KMS-11 (cell line): ENCODE measurements at regions not wholly inside any gene's neighbourhood (a gene's known extent, or its start where the extent isn't known, plus 50 kb on each side); places are given as distances from the start of the nearest gene placed in this dataset.

Experiments
- H2AFZ ChIP-seq: fragments of 200-600 bp; sonication (generic); 2 replicates; pipeline ENCODE4 v1.6.1; 2016; ENCODE audit warnings: antibody characterized with exemption, mixed run types, low read depth
- H3K27ac ChIP-seq: fragments of 200-600 bp; sonication (generic); 2 replicates; pipeline ENCODE4 v1.6.1; 2016; ENCODE audit warnings: mild to moderate bottlenecking, mixed run types
- H3K27me3 ChIP-seq: fragments of 200-600 bp; sonication (generic); 2 replicates; pipeline ENCODE4 v1.6.1; 2017; ENCODE audit warnings: mild to moderate bottlenecking, low read depth, mixed run types, moderate library complexity; ENCODE audit not compliant: insufficient read depth
- H3K36me3 ChIP-seq: fragments of 200-600 bp; sonication (generic); 2 replicates; pipeline ENCODE4 v1.6.1; 2017; ENCODE audit warnings: mild to moderate bottlenecking, mixed run types; ENCODE audit not compliant: insufficient read depth
- H3K4me1 ChIP-seq: fragments of 200-600 bp; sonication (generic); 2 replicates; pipeline ENCODE4 v1.6.1; 2016; ENCODE audit warnings: mild to moderate bottlenecking, low read depth, mixed run types; ENCODE audit not compliant: poor library complexity, severe bottlenecking
- H3K4me2 ChIP-seq: fragments of 200-600 bp; sonication (generic); 2 replicates; pipeline ENCODE4 v1.7.0; 2016; ENCODE audit warnings: mild to moderate bottlenecking, mixed run types
- H3K4me3 ChIP-seq: fragments of 200-600 bp; sonication (generic); IDR thresholded peaks from 2 replicates; pipeline ENCODE4 v1.6.1; 2017; ENCODE audit warnings: low read depth, low read length, mixed read lengths; ENCODE audit not compliant: insufficient read depth
- H3K79me2 ChIP-seq: fragments of 200-600 bp; sonication (generic); 2 replicates; pipeline ENCODE4 v1.6.1; 2016; ENCODE audit warnings: low read depth, mixed run types; ENCODE audit not compliant: insufficient read depth
- H3K9ac ChIP-seq: fragments of 200-600 bp; sonication (generic); 2 replicates; pipeline ENCODE4 v1.6.1; 2016; ENCODE audit warnings: mild to moderate bottlenecking, mixed run types
- H4K20me1 ChIP-seq: fragments of 200-600 bp; sonication (generic); 2 replicates; pipeline ENCODE4 v1.6.1; 2016; ENCODE audit warnings: mild to moderate bottlenecking, mixed run types; ENCODE audit not compliant: insufficient read depth
- TF ChIP-seq, protein P1 (sequence below): fragments of 200-600 bp; sonication (generic); conservative IDR thresholded peaks from 2 replicates; pipeline ENCODE4 v1.6.1; 2017; ENCODE audit warnings: low read depth, mild to moderate bottlenecking, antibody characterized with exemption, low read length, moderate library complexity, mixed read lengths

DNA sequence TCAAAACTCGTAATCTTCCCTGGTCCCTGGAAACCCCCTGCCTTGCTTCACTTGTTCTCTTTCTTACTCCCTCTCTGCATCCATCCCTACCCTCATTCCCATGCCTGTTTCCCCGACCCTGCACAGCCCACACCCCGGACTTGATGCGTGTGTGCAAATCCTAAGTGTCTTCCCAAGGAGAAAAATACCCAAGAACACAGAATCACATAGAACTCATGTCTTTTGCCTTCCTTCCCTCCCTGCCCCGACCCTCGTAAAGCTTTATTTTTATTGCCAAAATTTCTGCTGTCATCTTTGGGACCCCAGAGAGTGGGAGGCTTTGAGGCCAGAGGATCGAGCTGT lies 169.6 kb upstream of the PMEPA1 start:
- Histone ChIP-seq H3K27ac (no peak overlapping the region), H3K27me3 (peaks cover 27% of the 10 kb centered on the region), H3K4me1 (no peaks in the 10 kb centered on the region), H3K36me3 (no peaks in the 10 kb centered on the region), H3K9ac (no peak overlapping the region), H4K20me1 (no peaks in the 10 kb centered on the region), H3K4me2 (no peak overlapping the region), H3K4me3 (no peak overlapping the region), H2AFZ (no peak overlapping the region), H3K79me2 (no peaks in the 10 kb centered on the region)
- TF ChIP-seq, protein P1, sequence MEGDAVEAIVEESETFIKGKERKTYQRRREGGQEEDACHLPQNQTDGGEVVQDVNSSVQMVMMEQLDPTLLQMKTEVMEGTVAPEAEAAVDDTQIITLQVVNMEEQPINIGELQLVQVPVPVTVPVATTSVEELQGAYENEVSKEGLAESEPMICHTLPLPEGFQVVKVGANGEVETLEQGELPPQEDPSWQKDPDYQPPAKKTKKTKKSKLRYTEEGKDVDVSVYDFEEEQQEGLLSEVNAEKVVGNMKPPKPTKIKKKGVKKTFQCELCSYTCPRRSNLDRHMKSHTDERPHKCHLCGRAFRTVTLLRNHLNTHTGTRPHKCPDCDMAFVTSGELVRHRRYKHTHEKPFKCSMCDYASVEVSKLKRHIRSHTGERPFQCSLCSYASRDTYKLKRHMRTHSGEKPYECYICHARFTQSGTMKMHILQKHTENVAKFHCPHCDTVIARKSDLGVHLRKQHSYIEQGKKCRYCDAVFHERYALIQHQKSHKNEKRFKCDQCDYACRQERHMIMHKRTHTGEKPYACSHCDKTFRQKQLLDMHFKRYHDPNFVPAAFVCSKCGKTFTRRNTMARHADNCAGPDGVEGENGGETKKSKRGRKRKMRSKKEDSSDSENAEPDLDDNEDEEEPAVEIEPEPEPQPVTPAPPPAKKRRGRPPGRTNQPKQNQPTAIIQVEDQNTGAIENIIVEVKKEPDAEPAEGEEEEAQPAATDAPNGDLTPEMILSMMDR = no peak

DNA sequence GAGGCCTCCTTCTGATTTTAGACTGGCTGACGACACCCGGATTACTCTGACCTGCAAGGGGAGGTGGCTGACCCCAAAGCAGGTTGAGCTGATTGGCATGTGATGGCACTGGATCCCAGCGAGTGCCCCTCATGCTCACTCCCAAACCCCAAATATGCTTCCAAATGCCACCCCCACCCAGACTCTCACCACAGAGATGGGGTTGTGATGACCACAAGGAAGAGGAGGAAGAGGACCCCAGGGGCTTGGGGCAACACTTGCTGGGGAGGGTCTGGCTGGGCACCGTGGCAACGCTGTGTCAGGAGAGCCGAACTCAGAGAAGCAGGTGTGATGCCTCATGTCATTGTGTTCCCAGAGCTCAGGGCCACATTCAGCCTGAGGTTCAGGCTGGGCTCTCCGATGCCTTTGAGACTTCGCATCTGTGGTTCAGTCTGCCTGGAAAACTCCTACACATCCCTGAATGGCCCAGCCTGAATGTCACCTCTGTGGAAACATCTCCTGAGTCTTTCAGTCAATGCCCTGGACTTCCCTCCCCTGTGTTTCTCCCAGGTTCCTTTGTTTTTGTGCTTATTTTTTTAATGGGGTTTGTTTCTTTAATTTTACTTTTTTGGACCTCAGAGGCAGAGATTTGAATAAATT lies 169.1 kb upstream of the PMEPA1 start:
- H3K27me3 ChIP-seq = peaks cover 27% of the 10 kb centered on the region

DNA sequence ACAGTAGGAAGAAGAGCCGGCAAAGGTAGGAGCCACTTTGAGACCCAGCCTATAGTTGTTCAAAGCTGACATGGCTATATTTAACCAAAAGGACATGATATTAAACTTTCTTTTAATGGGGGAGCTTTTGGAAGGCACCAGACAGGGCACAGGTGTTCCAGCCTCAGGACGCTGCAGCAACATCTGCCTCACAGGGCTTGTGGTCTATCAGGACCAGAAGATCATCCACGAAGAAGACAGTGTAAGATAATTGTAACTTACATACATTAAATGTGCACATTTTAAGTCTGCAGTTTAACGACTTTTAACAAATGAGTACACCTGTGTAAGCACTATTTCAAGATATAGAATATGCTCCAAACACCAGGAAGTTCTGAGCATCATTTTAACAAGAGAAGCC lies 168.2 kb upstream of the PMEPA1 start:
- no peaks in the 10 kb centered on the region for H3K36me3 ChIP-seq
- H3K4me1 ChIP-seq = no peaks in the 10 kb centered on the region
- H3K4me3 ChIP-seq = no peak overlapping the region
- H4K20me1 ChIP-seq = no peaks in the 10 kb centered on the region
- peaks cover 27% of the 10 kb centered on the region for H3K27me3 ChIP-seq
- TF ChIP-seq, protein P1 = no peak
- no peak overlapping the region for H3K4me2 ChIP-seq
- no peaks in the 10 kb centered on the region for H3K79me2 ChIP-seq
- no peak overlapping the region for H2AFZ ChIP-seq
- no peak overlapping the region for H3K27ac ChIP-seq
- H3K9ac ChIP-seq = no peak overlapping the region

More for the DNA sequence above, 169.1 kb upstream of the PMEPA1 start:
- Histone ChIP-seq H3K4me2 (no peak overlapping the region), H3K36me3 (no peaks in the 10 kb centered on the region), H2AFZ (no peak overlapping the region), H3K27ac (no peak overlapping the region), H3K4me3 (no peak overlapping the region), H3K79me2 (no peaks in the 10 kb centered on the region), H3K9ac (no peak overlapping the region), H4K20me1 (no peaks in the 10 kb centered on the region), H3K4me1 (no peaks in the 10 kb centered on the region)
- TF ChIP-seq, protein P1 = no peak

DNA sequence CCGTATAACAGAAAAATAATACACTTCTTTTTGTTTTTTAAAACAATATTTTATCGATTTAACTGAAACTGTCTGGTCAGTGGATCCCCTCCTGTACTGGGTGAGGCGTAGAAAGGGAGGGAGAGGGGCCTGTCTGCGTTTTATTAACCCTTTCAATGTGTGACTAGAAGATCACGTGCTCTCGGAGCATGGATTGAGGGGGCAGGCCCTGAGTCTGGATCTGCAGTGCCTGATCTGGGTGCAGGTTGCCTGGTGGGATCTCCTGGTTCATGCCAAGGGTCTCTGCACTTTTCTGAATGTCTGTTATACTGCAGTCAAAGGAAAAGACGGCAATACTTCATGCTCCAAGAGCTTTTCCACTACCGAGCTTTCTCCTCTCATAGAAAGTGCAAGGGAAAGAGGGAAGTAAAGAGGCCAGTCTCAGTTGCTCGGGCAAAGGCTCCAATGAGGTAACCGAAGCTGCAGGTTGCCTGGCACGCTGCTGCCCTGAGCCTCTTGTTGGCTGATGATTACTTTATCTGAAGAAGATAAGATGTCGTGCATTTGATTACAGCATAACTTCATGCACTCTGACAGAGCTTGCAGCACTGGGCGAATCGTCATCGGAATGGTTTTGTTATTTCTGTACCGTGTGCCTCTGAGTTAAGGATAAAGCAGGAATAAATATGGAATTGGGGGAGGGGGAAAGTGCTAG lies 167.5 kb upstream of the PMEPA1 start:
- H3K79me2 ChIP-seq = no peaks in the 10 kb centered on the region

More for the DNA sequence above, 167.5 kb upstream of the PMEPA1 start:
- no peaks in the 10 kb centered on the region for H4K20me1 ChIP-seq
- H3K27me3 ChIP-seq = peaks cover 26% of the 10 kb centered on the region
- H3K4me1 ChIP-seq = no peaks in the 10 kb centered on the region
- H3K9ac ChIP-seq = no peak overlapping the region
- no peak overlapping the region for H3K4me2 ChIP-seq
- H3K4me3 ChIP-seq = no peak overlapping the region
- no peak overlapping the region for H3K27ac ChIP-seq
- no peaks in the 10 kb centered on the region for H3K36me3 ChIP-seq
- H2AFZ ChIP-seq = no peak overlapping the region
- TF ChIP-seq, protein P1 = no peak
